HG03571 (cell line): ENCODE measurements at regions not wholly inside any gene's neighbourhood (a gene's known extent, or its start where the extent isn't known, plus 50 kb on each side); places are given as distances from the start of the nearest gene placed in this dataset.

Experiments used
- ATAC-seq: cut with Tn5 transposase; IDR thresholded peaks from one replicate; pipeline ENCODE4 v1.9.1; 2021; ENCODE audit not compliant: unreplicated experiment

- ATAC-seq, result no peak
Observed at GRCh38 chr11:104610635-104611034, 287.6 kb downstream of the CASP12 start.

GRCh38 chr11:104609311-104610085 is 288.8 kb downstream of the CASP12 start:
- peak; percentile 85 for ATAC-seq

GRCh38 chr11:104602643-104603042 is 295.6 kb downstream of the CASP12 start:
- no peak for ATAC-seq

- ATAC-seq, result no peak
Observed at GRCh38 chr11:104594228-104594958, 303.9 kb downstream of the CASP12 start.

- no peak for ATAC-seq
Observed at GRCh38 chr11:104588970-104589369, 309.3 kb downstream of the CASP12 start.

- ATAC-seq, result no peak
Observed at GRCh38 chr11:104588446-104588845, 309.8 kb downstream of the CASP12 start.

GRCh38 chr11:104584823-104585222 is 313.4 kb downstream of the CASP12 start:
- ATAC-seq, result no peak

GRCh38 chr11:104583857-104584256 is 314.4 kb downstream of the CASP12 start:
- ATAC-seq, result no peak

GRCh38 chr11:104582431-104582830 is 315.8 kb downstream of the CASP12 start:
- no peak for ATAC-seq

GRCh38 chr11:104581246-104581980 is 316.8 kb downstream of the CASP12 start:
- no peak for ATAC-seq

GRCh38 chr11:104573441-104573990 is 324.7 kb downstream of the CASP12 start:
- ATAC-seq, result no peak

- no peak for ATAC-seq
Observed at GRCh38 chr11:104572279-104572678, 326.0 kb downstream of the CASP12 start.

GRCh38 chr11:104570078-104570701 is 328.1 kb downstream of the CASP12 start:
- no peak for ATAC-seq

- no peak for ATAC-seq
Observed at GRCh38 chr11:104565583-104565961, 332.7 kb downstream of the CASP12 start.

- ATAC-seq, result no peak
Observed at GRCh38 chr11:104564921-104565582, 333.2 kb downstream of the CASP12 start.

- ATAC-seq, result no peak
Observed at GRCh38 chr11:104556606-104557301, 341.5 kb downstream of the CASP12 start.

GRCh38 chr11:104549019-104549418 is 349.2 kb downstream of the CASP12 start:
- no peak for ATAC-seq

- ATAC-seq, result no peak
Observed at GRCh38 chr11:104547996-104548661, 350.1 kb downstream of the CASP12 start.

- ATAC-seq, result no peak
Observed at GRCh38 chr11:104546501-104546900, 351.8 kb downstream of the CASP12 start.
